K562 (cell line): ENCODE measurements at regions not wholly inside any gene's neighbourhood (a gene's known extent, or its start where the extent isn't known, plus 50 kb on each side); places are given as distances from the start of the nearest gene placed in this dataset.

Source experiments
- BRD4 ChIP-seq: fragments of 200-600 bp; sonication (generic); IDR thresholded peaks from 2 replicates; pipeline ENCODE4 v1.6.1; 2017; ENCODE audit warnings: inconsistent platforms
- CHAMP1 ChIP-seq: fragments of 450-650 bp; IDR thresholded peaks from 2 replicates; pipeline ENCODE4 v1.6.1; 2016; ENCODE audit warnings: mild to moderate bottlenecking
- DNMT1 ChIP-seq: fragments of 450-650 bp; IDR thresholded peaks from 2 replicates; pipeline ENCODE4 v1.6.1; 2016; ENCODE audit warnings: antibody characterized with exemption, mild to moderate bottlenecking
- E2F1 ChIP-seq: sonication (generic); formaldehyde crosslinking; IDR thresholded peaks from 2 replicates; pipeline ENCODE4 v1.8.1; 2023; ENCODE audit warnings: mild to moderate bottlenecking, missing genetic modification reagents, moderate library complexity
- GTF2F1 ChIP-seq: IDR thresholded peaks from 2 replicates; pipeline ENCODE4 v1.6.1; 2011; ENCODE audit warnings: low read depth, low read length, improper control_type of control experiment
- L3MBTL2 ChIP-seq: fragments of 450-650 bp; IDR thresholded peaks from 2 replicates; pipeline ENCODE4 v1.6.1; 2016; ENCODE audit warnings: mild to moderate bottlenecking, moderate library complexity
- NFXL1 ChIP-seq: fragments of 450-650 bp; formaldehyde crosslinking; IDR thresholded peaks from 2 replicates; pipeline ENCODE4 v1.4.0; 2021; ENCODE audit warnings: mild to moderate bottlenecking
- PHF8 ChIP-seq: fragments of 200-600 bp; sonication (generic); IDR thresholded peaks from 2 replicates; pipeline ENCODE4 v1.6.1; 2012; ENCODE audit warnings: mixed run types, mild to moderate bottlenecking, inconsistent platforms, low read length, moderate library complexity, borderline replicate concordance
- POLR3G ChIP-seq: IDR thresholded peaks from 2 replicates; pipeline ENCODE4 v1.6.1; 2011; ENCODE audit not compliant: insufficient read length, insufficient replicate concordance; ENCODE audit errors: extremely low read depth
- RAD21 ChIP-seq, 2 experiments: fragments of 250-450 bp in 1 of 2; fragments of 450-650 bp in 1 of 2; sonication (Bioruptor Pico) in 1 of 2; formaldehyde crosslinking in 1 of 2; IDR thresholded peaks in 1 of 2; conservative IDR thresholded peaks in 1 of 2; 2 replicates each; pipeline versions ENCODE4 v1.4.0 to v1.8.0; 2020 to 2022; ENCODE audit warnings: mild to moderate bottlenecking in 2 of 2, moderate library complexity in 1 of 2
- SREBF2 ChIP-seq: sonication (generic); formaldehyde crosslinking; IDR thresholded peaks from 2 replicates; pipeline ENCODE4 v1.4.0; 2020; ENCODE audit warnings: mild to moderate bottlenecking, missing genetic modification reagents
- STAT5B ChIP-seq: fragments of 250-450 bp; sonication (Bioruptor Pico); IDR thresholded peaks from 2 replicates; pipeline ENCODE4 v1.8.0; 2021; ENCODE audit warnings: mild to moderate bottlenecking, inconsistent platforms
- TBL1XR1 ChIP-seq, 2 experiments: IDR thresholded peaks; 2 replicates each; pipeline ENCODE4 v1.6.1; 2012; ENCODE audit warnings: improper control_type of control experiment in 2 of 2, low read length in 2 of 2, mild to moderate bottlenecking in 1 of 2
- TRIM24 ChIP-seq, 2 experiments: fragments of 450-650 bp; IDR thresholded peaks; 2 replicates each; pipeline ENCODE4 v1.6.1; 2016
- TRIM28 ChIP-seq: fragments of 450-650 bp; IDR thresholded peaks from 2 replicates; pipeline ENCODE4 v1.6.1; 2017
- TSC22D4 ChIP-seq: fragments of 450-650 bp; IDR thresholded peaks from 2 replicates; pipeline ENCODE4 v1.6.1; 2016; ENCODE audit warnings: missing genetic modification characterization, missing biosample characterization, control low read depth
- UBTF ChIP-seq, 2 experiments: IDR thresholded peaks; 2 replicates each; pipeline ENCODE4 v1.6.1; 2012; ENCODE audit warnings: improper control_type of control experiment in 2 of 2, low read depth in 2 of 2, low read length in 2 of 2, borderline replicate concordance in 1 of 2
- ZBTB8A ChIP-seq: fragments of 450-650 bp; IDR thresholded peaks from 2 replicates; pipeline ENCODE4 v1.6.1; 2018; ENCODE audit warnings: mild to moderate bottlenecking, moderate library complexity; ENCODE audit not compliant: partially characterized antibody
- ZC3H8 ChIP-seq: fragments of 450-650 bp; IDR thresholded peaks from 2 replicates; pipeline ENCODE4 v1.6.1; 2017
- ZKSCAN1 ChIP-seq: fragments of 150-350 bp; IDR thresholded peaks from 2 replicates; pipeline ENCODE4 v1.6.1; 2016; ENCODE audit warnings: low read depth, low read length

GRCh38 chr12:92408072-92408900, 262.6 kb upstream of the BTG1 start (continued):
- TF ChIP-seq RAD21 (CRISPR knock-in tag; conservative IDR thresholded peaks at IDR 0.05 in 1 of 2, IDR thresholded peaks at IDR 0.05 in 1 of 2) = peak; percentile 45 to 79
- peak; percentile 70 for TF ChIP-seq CHAMP1
- TF ChIP-seq STAT5B (CRISPR knock-in tag) = no peak
- TF ChIP-seq ZC3H8 = no peak
- TF ChIP-seq PHF8 = no peak
- TF ChIP-seq E2F1 = no peak
- no peak for TF ChIP-seq ZBTB8A
- TF ChIP-seq BRD4 = no peak
- TF ChIP-seq GTF2F1 = no peak
- no peak for TF ChIP-seq L3MBTL2
- TF ChIP-seq TRIM24 (IDR thresholded peaks at IDR 0.05) = peak; percentile 59 to 67; a peak in 3 of 4 replicates
- TF ChIP-seq NFXL1 (CRISPR knock-in tag) = no peak
- no peak; the same call in 1 of the 2 replicates for TF ChIP-seq TRIM28
- TF ChIP-seq POLR3G = no peak
- no peak for TF ChIP-seq ZKSCAN1
- no peak for TF ChIP-seq TBL1XR1 (IDR thresholded peaks at IDR 0.05; ENCODE audit: low read length in 2 of 2)
- TF ChIP-seq UBTF (IDR thresholded peaks at IDR 0.05; ENCODE audit: borderline replicate concordance in 1 of 2, low read depth in 2 of 2, low read length in 2 of 2) = no peak
- TF ChIP-seq SREBF2 (CRISPR knock-in tag) = no peak
- no peak for TF ChIP-seq DNMT1
- TF ChIP-seq TSC22D4 (tag) = no peak
